ENCODE measurements at regions not wholly inside any gene's neighbourhood (a gene's known extent, or its start where the extent isn't known, plus 50 kb on each side); places are given as distances from the start of the nearest gene placed in this dataset.

DNA sequence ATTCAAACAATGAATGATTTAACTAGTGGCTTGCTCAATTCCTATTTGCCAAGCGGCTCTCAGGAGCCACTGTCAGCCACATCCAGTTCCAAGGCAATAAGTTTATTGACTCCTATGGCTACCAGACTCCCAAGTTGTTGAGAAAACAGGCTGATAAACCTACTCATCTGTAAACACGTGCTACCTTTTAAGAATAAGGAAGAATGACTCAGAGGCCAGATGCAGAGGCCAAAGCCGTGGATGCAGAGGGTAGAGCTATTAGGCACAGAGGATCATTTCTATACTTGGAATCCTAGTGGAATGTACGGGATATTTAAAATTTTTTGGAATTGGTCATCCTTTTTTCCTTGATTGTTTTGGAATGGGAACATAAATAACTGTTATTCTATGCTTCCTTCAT, 1921.1 kb downstream of the OLFM4 start:
- H3K4me1 ChIP-seq (ENCODE audit: control insufficient read depth, extremely low read depth, insufficient read depth, low read length), result no peaks in the 10 kb centered on the region
- no peak overlapping the region for H3K4me3 ChIP-seq (replicated peaks in 1 of 3; ENCODE audit: insufficient read depth in 1 of 3, low read depth in 1 of 3, low read length in 3 of 3)
- no peak for DNase-seq (ENCODE audit: low read depth, low spot score)
- ChIA-PET POLR2A (no interaction called here), CTCF (no interaction called here)
- H3K27ac ChIP-seq (ENCODE audit: insufficient read depth, low read depth, low read length), result no peak overlapping the region
- H3K9me1 ChIP-seq (replicated peaks; ENCODE audit: control insufficient read depth, extremely low read depth, insufficient read depth, low read length), result no peaks in the 10 kb centered on the region
- no peak overlapping the region for H3K4me2 ChIP-seq (ENCODE audit: insufficient read depth, low read length)
- no peak overlapping the region for H2AFZ ChIP-seq (ENCODE audit: low read depth, low read length)
- BruUV-seq (replicated peaks), result no TSS peak
- H3K36me3 ChIP-seq (ENCODE audit: control insufficient read depth in 2 of 2, extremely low read depth in 1 of 2, insufficient read depth in 2 of 2, low read length in 2 of 2), result no peaks in the 10 kb centered on the region
- intact Hi-C loops (cut with micrococcal nuclease), result no loop called here
- H3K9me3 ChIP-seq (replicated peaks; ENCODE audit: control insufficient read depth, insufficient read depth, low read length), result peaks cover 3% of the 10 kb centered on the region
- dilution Hi-C loops (cut with MboI; ENCODE audit: extremely low pct_ligation_motif_present, low sequenced_read_pairs), result no loop called here
- no peaks in the 10 kb centered on the region for H3K79me2 ChIP-seq (ENCODE audit: control insufficient read depth, insufficient read depth, low read length)
- H3K9ac ChIP-seq (replicated peaks; ENCODE audit: extremely low read depth, insufficient read depth, low read length), result no peak overlapping the region
- TF ChIP-seq EZH2 (IDR thresholded peaks at IDR 0.05; ENCODE audit: borderline replicate concordance, low read depth, low read length, severe bottlenecking) (no peak), GATA2 (IDR thresholded peaks at IDR 0.05; ENCODE audit: insufficient read depth, insufficient read length, low read depth, low read length) (no peak), FOS (IDR thresholded peaks at IDR 0.05; ENCODE audit: borderline replicate concordance, insufficient read depth, low read length) (no peak), MYC (IDR thresholded peaks at IDR 0.05; ENCODE audit: low read depth, low read length) (no peak), POLR2A (IDR thresholded peaks at IDR 0.05; ENCODE audit: low read depth, low read length) (no peak), JUN (IDR thresholded peaks at IDR 0.05; ENCODE audit: borderline replicate concordance, insufficient read depth, insufficient read length, low read depth) (no peak), POLR2AphosphoS5 (IDR thresholded peaks at IDR 0.05; ENCODE audit: insufficient read depth, low read depth, low read length) (no peak)
- TF ChIP-seq, protein P1, sequence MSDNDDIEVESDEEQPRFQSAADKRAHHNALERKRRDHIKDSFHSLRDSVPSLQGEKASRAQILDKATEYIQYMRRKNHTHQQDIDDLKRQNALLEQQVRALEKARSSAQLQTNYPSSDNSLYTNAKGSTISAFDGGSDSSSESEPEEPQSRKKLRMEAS (IDR thresholded peaks at IDR 0.05; ENCODE audit: insufficient read depth, insufficient read length), result no peak
- TF ChIP-seq, protein P2, sequence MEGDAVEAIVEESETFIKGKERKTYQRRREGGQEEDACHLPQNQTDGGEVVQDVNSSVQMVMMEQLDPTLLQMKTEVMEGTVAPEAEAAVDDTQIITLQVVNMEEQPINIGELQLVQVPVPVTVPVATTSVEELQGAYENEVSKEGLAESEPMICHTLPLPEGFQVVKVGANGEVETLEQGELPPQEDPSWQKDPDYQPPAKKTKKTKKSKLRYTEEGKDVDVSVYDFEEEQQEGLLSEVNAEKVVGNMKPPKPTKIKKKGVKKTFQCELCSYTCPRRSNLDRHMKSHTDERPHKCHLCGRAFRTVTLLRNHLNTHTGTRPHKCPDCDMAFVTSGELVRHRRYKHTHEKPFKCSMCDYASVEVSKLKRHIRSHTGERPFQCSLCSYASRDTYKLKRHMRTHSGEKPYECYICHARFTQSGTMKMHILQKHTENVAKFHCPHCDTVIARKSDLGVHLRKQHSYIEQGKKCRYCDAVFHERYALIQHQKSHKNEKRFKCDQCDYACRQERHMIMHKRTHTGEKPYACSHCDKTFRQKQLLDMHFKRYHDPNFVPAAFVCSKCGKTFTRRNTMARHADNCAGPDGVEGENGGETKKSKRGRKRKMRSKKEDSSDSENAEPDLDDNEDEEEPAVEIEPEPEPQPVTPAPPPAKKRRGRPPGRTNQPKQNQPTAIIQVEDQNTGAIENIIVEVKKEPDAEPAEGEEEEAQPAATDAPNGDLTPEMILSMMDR (IDR thresholded peaks at IDR 0.05; ENCODE audit: extremely low read depth in 1 of 2, insufficient read depth in 1 of 2, low read depth in 1 of 2, low read length in 2 of 2), result no peak
- H3K27me3 ChIP-seq (ENCODE audit: control insufficient read depth in 2 of 2, insufficient read depth in 2 of 2, low read length in 2 of 2), result no peaks in the 10 kb centered on the region
- no peaks in the 10 kb centered on the region for H4K20me1 ChIP-seq (replicated peaks; ENCODE audit: control insufficient read depth, extremely low read depth, insufficient read depth, low read length)
- FAIRE-seq, result no peak
